ENCODE measurements at regions not wholly inside any gene's neighbourhood (a gene's known extent, or its start where the extent isn't known, plus 50 kb on each side); places are given as distances from the start of the nearest gene placed in this dataset.

GRCh38 chr16:7246578-7246977, 86.1 kb upstream of the RBFOX1 start (continued):
- no peak for TF ChIP-seq ISL1 (CRISPR knock-in tag; IDR thresholded peaks at IDR 0.05)

- TF ChIP-seq CSDC2 (CRISPR knock-in tag; IDR thresholded peaks at IDR 0.05) (no peak), ZC3H10 (CRISPR knock-in tag; IDR thresholded peaks at IDR 0.05) (no peak), PPARA (CRISPR knock-in tag; IDR thresholded peaks at IDR 0.05; ENCODE audit: borderline replicate concordance) (no peak), CSRNP3 (CRISPR knock-in tag; IDR thresholded peaks at IDR 0.05) (no peak), RARB (CRISPR knock-in tag; IDR thresholded peaks at IDR 0.05) (no peak), ARNTL (CRISPR knock-in tag; IDR thresholded peaks at IDR 0.05; ENCODE audit: borderline replicate concordance, low read depth) (no peak), ZNF70 (CRISPR knock-in tag; IDR thresholded peaks at IDR 0.05) (no peak), ZNF8 (CRISPR knock-in tag; IDR thresholded peaks at IDR 0.05) (no peak)
- ATAC-seq = no peak
These were observed 93.1 kb upstream of the RBFOX1 start for GRCh38 chr16:7239547-7239946.

GRCh38 chr16:7236824-7237410, 95.7 kb upstream of the RBFOX1 start:
- TF ChIP-seq ESRRG (CRISPR knock-in tag; IDR thresholded peaks at IDR 0.05) (no peak), ARNTL (CRISPR knock-in tag; IDR thresholded peaks at IDR 0.05; ENCODE audit: borderline replicate concordance, low read depth) (no peak)
- no peak for ATAC-seq

- no peak for ATAC-seq
- TF ChIP-seq TSHZ2 (CRISPR knock-in tag; IDR thresholded peaks at IDR 0.05) (no peak), BACH2 (CRISPR knock-in tag; IDR thresholded peaks at IDR 0.05; ENCODE audit: borderline replicate concordance) (no peak), CSDC2 (CRISPR knock-in tag; IDR thresholded peaks at IDR 0.05) (no peak), ISL1 (CRISPR knock-in tag; IDR thresholded peaks at IDR 0.05) (no peak), ZFP30 (CRISPR knock-in tag; IDR thresholded peaks at IDR 0.05) (no peak), ZNF8 (CRISPR knock-in tag; IDR thresholded peaks at IDR 0.05) (no peak), ZFP3 (CRISPR knock-in tag; IDR thresholded peaks at IDR 0.05) (no peak), ARNTL (CRISPR knock-in tag; IDR thresholded peaks at IDR 0.05; ENCODE audit: borderline replicate concordance, low read depth) (no peak), OSR1 (CRISPR knock-in tag; IDR thresholded peaks at IDR 0.05) (no peak), ZC3H10 (CRISPR knock-in tag; IDR thresholded peaks at IDR 0.05) (no peak), ZNF70 (CRISPR knock-in tag; IDR thresholded peaks at IDR 0.05) (no peak), RARB (CRISPR knock-in tag; IDR thresholded peaks at IDR 0.05) (no peak), POU6F1 (CRISPR knock-in tag; IDR thresholded peaks at IDR 0.05; ENCODE audit: borderline replicate concordance, low read depth) (no peak), PPARA (CRISPR knock-in tag; IDR thresholded peaks at IDR 0.05; ENCODE audit: borderline replicate concordance) (no peak), GLIS3 (CRISPR knock-in tag; IDR thresholded peaks at IDR 0.05) (no peak), ESRRG (CRISPR knock-in tag; IDR thresholded peaks at IDR 0.05) (no peak)
These were observed 98.7 kb upstream of the RBFOX1 start for GRCh38 chr16:7233975-7234374.

GRCh38 chr16:7231762-7232161, 100.9 kb upstream of the RBFOX1 start:
- ATAC-seq = no peak
- TF ChIP-seq ZFP30 (CRISPR knock-in tag; IDR thresholded peaks at IDR 0.05) (no peak), ZFP3 (CRISPR knock-in tag; IDR thresholded peaks at IDR 0.05) (no peak), SNAI2 (CRISPR knock-in tag; IDR thresholded peaks at IDR 0.05) (no peak), CREB5 (CRISPR knock-in tag; IDR thresholded peaks at IDR 0.05; ENCODE audit: low read depth) (no peak), ZC3H10 (CRISPR knock-in tag; IDR thresholded peaks at IDR 0.05) (no peak), PATZ1 (CRISPR knock-in tag; IDR thresholded peaks at IDR 0.05; ENCODE audit: borderline replicate concordance) (no peak), RARB (CRISPR knock-in tag; IDR thresholded peaks at IDR 0.05) (no peak), GLIS3 (CRISPR knock-in tag; IDR thresholded peaks at IDR 0.05) (no peak), TOX (CRISPR knock-in tag; IDR thresholded peaks at IDR 0.05; ENCODE audit: borderline replicate concordance) (no peak), TSHZ2 (CRISPR knock-in tag; IDR thresholded peaks at IDR 0.05) (no peak), ZNF565 (CRISPR knock-in tag; conservative IDR thresholded peaks at IDR 0.05; ENCODE audit: low read depth) (no peak), ESRRG (CRISPR knock-in tag; IDR thresholded peaks at IDR 0.05) (no peak), CSDC2 (CRISPR knock-in tag; IDR thresholded peaks at IDR 0.05) (no peak)

Measured in SK-N-SH treated with all-trans-retinoic acid at 6 μM for 48 hours (cell line).